OCI-M2 (cell line): ENCODE measurements at regions not wholly inside any gene's neighbourhood (a gene's known extent, or its start where the extent isn't known, plus 50 kb on each side); places are given as distances from the start of the nearest gene placed in this dataset.
"Not testable (repeated sequence)": the region's sequence is repeated elsewhere in the genome, so short reads cannot be mapped to it uniquely, and the experiment has no call there.

Experiments used
- DNase-seq: peaks from one replicate; lab custom pipeline; 2025; ENCODE audit not compliant: unreplicated experiment; lab: John Stamatoyannopoulos, UW

DNA sequence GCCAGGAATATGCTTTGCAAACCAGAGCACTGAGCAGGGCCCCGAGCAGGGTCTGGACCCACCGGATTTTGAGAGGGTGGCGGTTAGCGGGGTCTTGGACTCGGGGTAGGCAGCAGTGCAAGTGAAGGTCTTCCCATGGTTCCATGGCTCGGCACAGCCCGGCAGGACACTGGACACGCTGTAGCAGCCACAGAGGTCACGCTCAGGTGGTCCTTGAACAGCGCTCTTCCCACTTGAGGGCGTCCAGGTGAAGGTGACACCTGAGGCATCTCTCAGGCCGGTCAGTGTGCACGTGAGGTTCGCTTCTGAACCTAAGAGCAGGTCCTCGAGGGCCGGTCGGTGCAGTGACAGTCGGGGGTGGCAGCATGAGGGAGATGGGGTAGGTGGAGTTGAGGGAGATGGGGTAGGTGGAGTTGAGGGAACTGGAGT lies 181.4 kb downstream of the TMEM121 start:
- not testable (repeated sequence) for DNase-seq

GRCh38 chr14:105708251-105709134 lies 182.1 kb downstream of the TMEM121 start:
- DNase-seq = not testable (repeated sequence)

DNA sequence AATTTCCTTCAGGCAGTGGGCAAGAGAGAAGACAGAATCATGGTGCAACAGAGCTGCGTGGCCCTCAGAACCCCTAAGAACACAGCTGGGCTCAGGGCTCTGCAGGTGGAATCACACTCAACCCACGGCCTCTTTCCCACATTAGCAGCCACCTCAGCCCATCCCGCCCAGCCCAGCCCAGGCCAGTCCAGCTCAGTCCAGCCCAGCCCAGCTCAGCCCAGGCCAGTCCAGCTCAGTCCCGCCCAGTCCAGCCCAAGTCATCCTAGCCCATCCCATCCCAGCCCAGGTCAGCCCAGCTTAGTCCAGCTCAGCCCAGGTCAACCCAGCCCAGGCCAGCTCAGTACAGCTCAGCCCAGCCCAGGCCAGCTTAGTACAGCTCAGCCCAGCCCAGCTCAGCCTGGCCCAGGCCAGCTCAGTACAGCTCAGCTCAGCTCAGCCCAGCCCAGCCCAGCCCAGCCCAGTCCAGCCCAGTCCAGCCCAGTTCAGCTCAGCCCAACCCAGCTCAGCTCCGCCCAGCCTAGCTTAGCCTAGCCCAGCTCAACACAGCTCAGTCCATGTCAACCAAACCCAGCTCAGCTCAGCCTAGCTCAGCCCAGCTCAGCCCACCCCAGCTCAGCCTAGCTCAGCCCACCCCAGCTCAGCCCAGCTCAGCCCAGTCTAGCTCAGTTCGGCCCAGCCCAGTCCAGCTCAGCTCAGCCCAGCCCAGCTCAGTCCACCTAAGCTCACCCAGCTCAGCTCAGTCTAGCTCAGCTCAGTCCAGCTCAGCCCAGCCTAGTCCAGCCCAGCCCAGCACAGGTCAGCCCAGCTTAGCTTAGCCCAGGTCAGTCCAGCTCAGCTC lies 183.1 kb downstream of the TMEM121 start:
- DNase-seq = no peak

DNA sequence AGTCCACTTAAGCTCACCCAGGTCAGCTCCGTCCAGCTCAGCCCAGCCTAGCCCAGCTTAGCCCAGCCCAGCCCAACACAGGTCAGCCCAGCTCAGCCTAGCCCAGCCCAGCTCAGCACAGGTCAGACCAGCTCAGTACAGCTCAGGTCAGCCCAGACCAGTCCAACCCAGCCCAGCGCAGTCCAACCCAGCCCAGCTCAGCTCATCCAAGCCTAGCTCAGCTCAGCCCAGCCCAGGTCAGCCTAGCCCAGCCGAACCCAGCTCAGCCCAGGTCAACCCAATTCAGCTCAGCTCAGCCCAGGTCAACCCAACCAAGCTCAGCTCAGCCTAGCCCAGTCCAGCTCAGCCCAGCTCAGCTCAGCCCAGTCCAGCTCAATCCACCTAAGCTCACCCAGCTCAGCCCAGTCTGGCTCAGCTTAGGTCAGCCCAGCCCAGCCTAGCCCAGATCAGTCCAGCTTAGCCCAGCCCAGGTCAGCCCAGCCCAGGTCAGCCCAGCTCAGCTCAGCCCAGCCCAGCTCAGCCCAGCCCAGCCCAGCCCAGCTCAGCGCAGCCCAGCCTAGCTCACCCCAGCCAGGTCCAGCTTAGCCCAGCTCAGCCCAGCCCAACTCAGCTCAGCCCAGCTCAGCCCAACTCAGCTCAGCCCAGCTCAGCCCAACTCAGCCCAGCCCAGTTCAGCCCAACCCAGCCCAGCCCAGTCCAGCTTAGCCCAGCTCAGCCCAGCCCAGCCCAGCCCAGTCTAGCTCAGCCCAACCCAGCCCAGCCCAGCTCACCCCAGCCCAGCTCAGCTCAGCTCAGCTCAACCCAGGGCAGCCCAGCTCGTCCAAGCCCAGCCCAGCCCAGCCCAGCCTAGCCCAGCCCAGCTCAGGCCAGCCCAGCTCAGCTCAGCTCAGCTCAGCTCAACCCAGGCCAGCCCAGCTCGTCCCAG lies 184.0 kb downstream of the TMEM121 start:
- no peak for DNase-seq

- DNase-seq = no peak
Observed at GRCh38 chr14:105711044-105711620, 184.7 kb downstream of the TMEM121 start.

DNA sequence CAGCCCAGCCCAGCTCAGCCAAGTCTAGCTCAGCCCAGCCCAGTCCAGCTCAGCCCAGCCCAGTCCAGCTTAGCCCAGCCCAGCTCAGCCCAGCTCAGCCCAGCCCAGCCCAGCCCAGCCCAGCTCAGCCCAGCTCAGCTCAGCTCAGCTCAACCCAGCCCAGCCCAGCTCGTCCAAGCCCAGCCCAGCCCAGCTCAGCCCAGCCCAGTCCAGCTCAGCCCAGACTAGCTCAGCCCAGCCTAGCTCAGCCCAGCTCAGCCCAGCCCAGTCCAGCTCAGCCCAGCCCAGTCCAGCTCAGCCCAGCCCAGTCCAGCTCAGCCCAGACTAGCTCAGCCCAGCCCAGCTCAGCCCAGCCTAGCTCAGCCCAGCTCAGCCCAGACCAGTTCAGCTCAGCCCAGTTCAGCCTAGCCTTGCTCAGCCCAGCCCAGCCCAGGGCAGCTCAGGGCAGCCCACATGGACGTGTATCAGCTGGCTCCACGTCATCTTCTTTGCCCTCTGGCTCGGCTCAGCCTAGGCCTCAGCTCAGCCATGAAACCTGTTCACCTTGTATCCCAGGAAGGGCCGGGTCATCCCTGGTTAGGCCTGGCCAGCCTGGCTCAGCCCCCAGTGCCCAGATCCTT lies 185.6 kb downstream of the TMEM121 start:
- DNase-seq = no peak

GRCh38 chr14:105712670-105713069 lies 186.3 kb downstream of the TMEM121 start:
- not testable (repeated sequence) for DNase-seq

- DNase-seq = not testable (repeated sequence)
Observed at GRCh38 chr14:105713160-105713559, 186.8 kb downstream of the TMEM121 start.

GRCh38 chr14:105713836-105714235 lies 187.5 kb downstream of the TMEM121 start:
- not testable (repeated sequence) for DNase-seq

DNA sequence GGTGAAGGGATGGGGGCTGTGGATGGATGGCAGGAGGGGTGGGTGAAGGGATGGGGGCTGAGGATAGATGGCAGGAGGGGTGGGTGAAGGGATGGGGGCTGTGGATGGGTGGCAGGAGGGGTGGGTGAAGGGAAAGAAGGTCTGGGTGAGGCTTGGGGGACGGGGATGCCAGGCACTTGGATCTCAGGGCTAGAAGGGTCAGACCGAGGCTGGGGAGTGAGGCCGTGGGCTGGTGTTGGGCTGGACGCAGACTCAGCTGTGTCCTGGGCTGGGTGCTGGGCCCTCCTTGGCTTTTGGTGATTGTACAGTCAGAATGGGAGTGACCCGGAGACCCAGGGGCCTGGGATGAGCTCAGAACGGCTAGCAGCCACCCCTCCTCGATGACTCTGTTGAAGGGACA lies 192.4 kb downstream of the TMEM121 start:
- not testable (repeated sequence) for DNase-seq

DNA sequence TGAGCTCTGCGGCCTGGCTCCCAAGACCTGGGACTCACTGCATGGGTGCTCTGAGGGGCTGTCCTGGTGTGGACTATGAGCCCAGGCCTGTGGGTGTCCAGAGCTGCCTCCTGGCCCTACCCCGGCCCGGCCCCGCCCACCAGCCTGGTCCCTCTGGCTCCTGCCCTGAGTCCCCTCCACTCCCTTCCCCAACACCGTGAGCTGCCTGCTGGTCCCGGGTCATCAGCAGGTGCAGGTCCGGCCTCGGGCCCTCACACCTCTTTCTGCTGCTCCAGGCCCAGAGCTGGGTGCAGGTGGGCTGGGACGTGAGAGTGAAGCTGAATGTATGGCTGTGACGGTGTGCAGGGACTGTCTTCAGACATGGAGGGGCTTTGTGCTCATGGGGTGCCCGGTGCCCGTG lies 193.7 kb downstream of the TMEM121 start:
- DNase-seq = not testable (repeated sequence)

DNA sequence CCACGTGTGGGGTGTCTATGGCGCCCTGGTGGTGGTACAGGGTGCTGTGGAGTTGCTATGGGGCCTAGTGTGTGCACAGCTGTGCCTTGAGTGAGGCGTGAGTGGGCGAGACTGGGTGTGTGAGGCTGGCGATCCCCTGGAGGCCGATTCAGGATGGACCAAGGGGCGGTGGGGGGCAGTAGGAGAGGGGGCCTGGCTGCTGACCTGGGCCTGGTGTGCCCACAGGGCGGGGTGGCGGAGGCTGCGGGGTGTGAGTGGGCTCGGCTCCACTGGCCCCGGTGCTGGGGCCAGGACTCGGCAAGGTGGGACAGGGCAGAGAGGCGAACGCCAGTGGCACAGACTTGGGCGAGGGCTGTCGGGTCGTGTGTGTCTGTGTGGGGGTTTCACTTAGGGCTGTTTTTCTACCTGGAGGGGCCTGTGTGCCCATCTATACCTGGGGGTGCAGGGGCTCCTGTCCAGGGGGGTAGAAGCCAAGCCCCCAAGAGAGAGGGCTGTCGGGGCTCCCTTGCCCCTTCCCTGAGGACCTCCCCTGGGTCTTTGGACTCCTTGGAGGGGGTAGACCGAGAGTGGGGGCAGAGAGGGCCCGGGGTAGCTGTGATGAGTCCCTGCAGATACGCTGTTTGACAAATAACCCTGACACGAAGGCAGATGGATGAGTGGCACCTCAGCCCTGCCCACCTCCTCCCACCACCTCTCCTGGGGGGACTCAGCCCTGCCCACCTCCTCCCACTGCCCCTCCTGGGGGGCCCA lies 194.6 kb downstream of the TMEM121 start:
- not testable (repeated sequence) for DNase-seq

- DNase-seq = not testable (repeated sequence)
Observed at GRCh38 chr14:105721602-105721970, 195.2 kb downstream of the TMEM121 start.

DNA sequence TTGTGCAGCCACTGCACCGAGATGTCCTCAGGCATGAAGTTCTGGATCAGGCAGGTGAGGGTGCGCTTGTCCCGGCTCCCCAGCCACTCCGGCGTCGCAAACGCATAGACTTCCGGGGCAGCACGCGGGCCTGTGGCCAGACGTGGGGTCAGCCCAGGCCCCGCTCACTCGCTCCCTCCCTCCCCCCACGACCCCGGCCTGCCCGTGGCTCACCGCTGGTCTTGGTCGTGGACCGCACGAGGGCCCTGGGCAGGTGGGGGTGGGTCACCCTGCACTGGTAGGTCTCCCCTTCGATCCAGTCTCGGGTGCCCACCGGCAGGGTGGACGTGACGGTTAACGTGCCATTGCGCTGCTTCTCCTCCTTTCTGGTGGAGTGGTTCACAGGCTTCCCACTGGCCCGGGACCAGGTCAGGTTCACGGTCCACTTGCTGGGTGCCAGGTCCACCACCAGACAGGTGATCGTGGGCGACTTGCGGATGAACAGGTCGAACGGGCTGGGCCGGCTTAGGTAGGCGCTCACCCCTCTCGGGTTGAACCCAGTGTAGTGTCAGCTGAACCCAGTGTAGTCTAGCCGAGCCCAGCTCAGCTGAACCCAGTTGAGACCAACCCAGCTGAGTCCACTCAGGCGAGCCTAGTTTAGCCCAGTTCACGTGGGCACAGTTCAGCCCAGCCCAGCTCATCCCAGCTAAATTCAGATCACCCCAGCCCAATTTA lies 195.8 kb downstream of the TMEM121 start:
- not testable (repeated sequence) for DNase-seq

DNA sequence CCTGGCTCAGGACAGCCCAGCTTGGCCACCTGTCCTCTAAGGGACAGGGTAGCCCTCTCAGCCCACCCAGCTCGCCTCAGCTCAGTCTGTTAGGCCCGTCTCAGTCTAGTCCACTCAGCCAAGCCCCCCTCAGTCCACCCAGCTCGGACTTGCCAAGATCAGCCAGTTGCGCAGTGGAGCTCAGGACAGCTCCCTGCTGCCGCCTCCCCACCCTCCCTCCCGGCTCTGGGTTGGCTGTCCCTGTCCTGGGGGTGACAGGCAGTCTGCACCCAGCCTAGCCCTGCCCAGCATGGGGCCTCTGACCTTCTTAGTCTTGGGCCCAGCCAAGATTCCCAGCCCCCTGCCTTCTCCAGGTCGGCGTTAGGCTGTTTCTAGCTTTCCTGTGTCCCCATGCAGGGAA lies 196.9 kb downstream of the TMEM121 start:
- not testable (repeated sequence) for DNase-seq

- DNase-seq = not testable (repeated sequence)
Observed at GRCh38 chr14:105723776-105724175, 197.4 kb downstream of the TMEM121 start.

DNA sequence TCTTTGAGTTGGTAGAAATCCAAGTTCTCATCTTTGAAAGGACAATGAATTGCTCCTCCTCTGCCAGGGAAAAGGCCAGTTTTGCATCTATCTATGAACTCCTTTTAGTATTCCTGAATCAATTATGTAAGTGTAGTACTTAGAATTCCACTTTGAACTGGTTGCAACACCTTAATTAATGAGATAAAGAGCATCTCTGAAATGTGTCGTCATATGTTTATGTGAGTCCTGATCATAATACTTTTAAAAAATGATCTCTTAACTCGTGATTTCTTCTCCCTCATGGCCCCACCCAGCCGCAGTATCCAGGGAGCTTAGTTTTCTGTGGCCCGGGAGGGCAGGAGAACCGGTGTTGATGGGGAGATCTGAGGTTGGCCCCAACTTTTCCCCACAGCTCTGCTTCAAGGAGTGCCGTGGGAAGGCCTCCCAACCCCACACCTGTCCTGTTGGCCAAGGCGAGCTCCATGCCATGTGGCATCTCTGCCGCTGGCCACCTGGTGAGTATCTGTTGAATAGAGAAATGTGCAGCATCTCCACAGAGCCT lies 203.5 kb downstream of the TMEM121 start:
- not testable (repeated sequence) for DNase-seq

DNA sequence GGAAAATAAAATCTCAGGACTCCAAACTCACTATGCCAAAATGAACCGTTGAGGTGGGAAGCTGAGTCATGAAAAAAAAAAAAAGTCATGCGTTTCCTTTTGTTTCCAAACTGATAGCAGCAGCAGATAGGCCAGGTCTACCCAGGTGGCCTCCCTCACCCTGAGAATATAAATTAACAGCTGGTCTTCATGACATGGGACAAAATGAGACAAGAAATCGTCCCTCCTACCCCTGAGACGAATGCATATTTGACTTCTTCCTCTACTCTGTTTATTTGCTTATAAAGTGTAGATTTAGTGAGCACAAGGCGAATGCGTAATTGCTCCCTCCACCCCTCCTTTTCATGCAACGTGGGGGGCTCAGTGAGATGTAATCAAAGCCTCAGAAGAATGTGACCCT lies 204.3 kb downstream of the TMEM121 start:
- not testable (repeated sequence) for DNase-seq
